Erythroblast (primary cell): ENCODE measurements at regions not wholly inside any gene's neighbourhood (a gene's known extent, or its start where the extent isn't known, plus 50 kb on each side); places are given as distances from the start of the nearest gene placed in this dataset.

Source experiments
- GATA1 ChIP-seq: IDR thresholded peaks from 2 replicates; pipeline ENCODE4 v1.6.1; 2011; ENCODE audit warnings: low read depth, mild to moderate bottlenecking, control low read depth, low read length, moderate library complexity
- POLR2A ChIP-seq: IDR thresholded peaks from 2 replicates; pipeline ENCODE4 v1.6.1; 2011; ENCODE audit warnings: mild to moderate bottlenecking, low read length

GRCh38 chr2:16151651-16152050, 211.3 kb downstream of the MYCN start:
- TF ChIP-seq POLR2A (no peak), GATA1 (no peak)
